ENCODE measurements at regions not wholly inside any gene's neighbourhood (a gene's known extent, or its start where the extent isn't known, plus 50 kb on each side); places are given as distances from the start of the nearest gene placed in this dataset.

- DNase-seq: no peak
Observed at GRCh38 chr3:189118896-189119295, 52.9 kb upstream of the TPRG1 start.

DNA sequence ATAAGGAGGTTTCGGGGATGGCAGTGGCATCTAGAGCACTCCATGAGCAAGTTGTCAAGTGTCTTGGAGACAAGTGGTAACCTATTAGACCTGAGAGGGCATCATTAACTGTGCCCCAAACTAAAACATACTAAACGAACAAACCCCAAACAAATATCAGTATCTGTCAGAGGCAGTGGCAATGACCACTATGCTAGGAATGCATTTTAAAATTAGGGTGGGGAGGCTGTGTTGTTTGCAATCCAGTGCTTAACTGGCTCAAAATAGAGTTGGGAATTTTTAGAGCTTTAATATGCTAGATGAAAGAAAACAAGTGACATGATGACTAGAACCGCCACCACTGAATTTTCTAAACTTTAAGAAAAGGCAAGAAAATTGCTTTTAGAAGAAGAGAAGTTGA, 51.8 kb upstream of the TPRG1 start:
- no peak for DNase-seq

DNA sequence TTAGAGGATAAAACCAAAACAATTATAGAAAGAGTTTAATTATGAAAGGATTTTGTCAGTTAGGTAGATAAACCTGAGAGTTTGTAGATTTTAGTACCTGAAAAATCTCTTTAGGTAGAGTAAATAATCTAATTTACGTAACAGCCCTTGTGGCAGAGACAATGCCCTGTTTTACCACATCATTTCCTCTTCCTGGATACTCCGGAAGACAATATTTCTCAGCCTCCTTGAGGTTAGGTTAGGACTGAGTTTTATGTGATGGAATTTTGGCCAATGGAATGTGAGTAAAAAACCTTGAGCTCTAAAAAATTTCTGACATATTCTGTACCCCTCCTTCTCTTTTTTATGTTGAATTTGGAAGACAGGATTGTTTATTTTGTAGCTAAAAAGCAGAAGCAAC, 50.7 kb upstream of the TPRG1 start:
- DNase-seq: no peak

All from activated effector memory CD4-positive, alpha-beta T cell treated with Interleukin-2 at 50 U/mL for 16 hours (primary cell).